PC-3 (cell line): ENCODE measurements at regions not wholly inside any gene's neighbourhood (a gene's known extent, or its start where the extent isn't known, plus 50 kb on each side); places are given as distances from the start of the nearest gene placed in this dataset.

ENCODE experiments used
- CTCF ChIP-seq: fragments of 300-600 bp; sonication (generic); conservative IDR thresholded peaks from 2 replicates; pipeline ENCODE4 v1.5.1; 2017; ENCODE audit warnings: antibody characterized with exemption, low read depth, mild to moderate bottlenecking, low read length
- EZH2 ChIP-seq: fragments of 300-600 bp; sonication (generic); IDR thresholded peaks from one replicate; pipeline ENCODE4 v1.6.1; 2017; ENCODE audit warnings: antibody characterized with exemption, mild to moderate bottlenecking, low read length; ENCODE audit not compliant: unreplicated experiment

GRCh38 chr9:107173422-107174180 is 109.5 kb upstream of the RAD23B start:
- TF ChIP-seq CTCF (no peak), EZH2 (no peak)
